Aorta (tissue), 5 donors: ENCODE measurements at regions not wholly inside any gene's neighbourhood (a gene's known extent, or its start where the extent isn't known, plus 50 kb on each side); places are given as distances from the start of the nearest gene placed in this dataset.
"Not testable (repeated sequence)": the region's sequence is repeated elsewhere in the genome, so short reads cannot be mapped to it uniquely, and the experiment has no call there.

ENCODE experiments used
- ATAC-seq: fragments of 200-7000 bp; cut with Tn5 transposase; one replicate; pipeline ENCODE4 v1.9.1; 2022; ENCODE audit warnings: moderate library complexity; ENCODE audit not compliant: low FRiP score
- DNase-seq, 2 donors: peaks; one replicate each; pipeline ENCODE4 v3.0.0-alpha.2; 2020
- H3K27ac ChIP-seq, 2 donors: one replicate each; pipeline ENCODE4 v1.5.1; 2013; ENCODE audit warnings: low read length in 2 of 2, mild to moderate bottlenecking in 2 of 2, moderate library complexity in 2 of 2, control low read depth in 1 of 2, inconsistent platforms in 1 of 2, low read depth in 1 of 2
- H3K27me3 ChIP-seq, 2 donors: one replicate each; pipeline ENCODE4 v1.6.1; 2013; ENCODE audit warnings: control low read depth in 1 of 2, low read length in 1 of 2, mild to moderate bottlenecking in 1 of 2, moderate library complexity in 1 of 2; ENCODE audit not compliant: insufficient read depth in 2 of 2, control insufficient read depth in 1 of 2
- H3K36me3 ChIP-seq, 2 donors: one replicate each; pipeline ENCODE4 v1.6.1; 2013; ENCODE audit warnings: control low read depth in 1 of 2, low read length in 1 of 2, mild to moderate bottlenecking in 1 of 2; ENCODE audit not compliant: insufficient read depth in 2 of 2, control insufficient read depth in 1 of 2
- H3K4me1 ChIP-seq, 2 donors: one replicate each; pipeline ENCODE4 v1.6.1; 2013; ENCODE audit warnings: low read length in 2 of 2, control low read depth in 1 of 2, mild to moderate bottlenecking in 1 of 2, moderate library complexity in 1 of 2; ENCODE audit not compliant: insufficient read depth in 2 of 2, control insufficient read depth in 1 of 2
- H3K4me3 ChIP-seq, 2 donors: one replicate each; pipeline ENCODE4 v1.5.1; 2013; ENCODE audit warnings: low read length in 2 of 2, control low read depth in 1 of 2, mild to moderate bottlenecking in 1 of 2
- H3K9me3 ChIP-seq: one replicate; pipeline ENCODE4 v1.6.1; 2013; ENCODE audit warnings: mild to moderate bottlenecking, low read length; ENCODE audit not compliant: control insufficient read depth
- WGBS, 2 donors: extraction: QIAGEN DNeasy Blood & Tissue Kit; methylation state at CpG; one replicate each; pipeline ENCODE4 v1.1.7; 2013; 5-methylcytosine and 5-hydroxymethylcytosine counted together
- intact Hi-C, 2 donors: fragments of 100-400 bp; cut with DNase I; formaldehyde crosslinking; loops; one replicate each; pipeline versions ENCODE4 v1.14.2 to v1.15.0; 2022
- donor health status: healthy with polysubstance abuse.
- donor health status: Bipolar disorder and iron deficiency.
- donor health status: DM: no; HTN: no; CAD: no.
- donor health status: DM: no; HTN: no; CAD: no.
- donor health status: DM: yes; HTN: yes; CAD: no.

DNA sequence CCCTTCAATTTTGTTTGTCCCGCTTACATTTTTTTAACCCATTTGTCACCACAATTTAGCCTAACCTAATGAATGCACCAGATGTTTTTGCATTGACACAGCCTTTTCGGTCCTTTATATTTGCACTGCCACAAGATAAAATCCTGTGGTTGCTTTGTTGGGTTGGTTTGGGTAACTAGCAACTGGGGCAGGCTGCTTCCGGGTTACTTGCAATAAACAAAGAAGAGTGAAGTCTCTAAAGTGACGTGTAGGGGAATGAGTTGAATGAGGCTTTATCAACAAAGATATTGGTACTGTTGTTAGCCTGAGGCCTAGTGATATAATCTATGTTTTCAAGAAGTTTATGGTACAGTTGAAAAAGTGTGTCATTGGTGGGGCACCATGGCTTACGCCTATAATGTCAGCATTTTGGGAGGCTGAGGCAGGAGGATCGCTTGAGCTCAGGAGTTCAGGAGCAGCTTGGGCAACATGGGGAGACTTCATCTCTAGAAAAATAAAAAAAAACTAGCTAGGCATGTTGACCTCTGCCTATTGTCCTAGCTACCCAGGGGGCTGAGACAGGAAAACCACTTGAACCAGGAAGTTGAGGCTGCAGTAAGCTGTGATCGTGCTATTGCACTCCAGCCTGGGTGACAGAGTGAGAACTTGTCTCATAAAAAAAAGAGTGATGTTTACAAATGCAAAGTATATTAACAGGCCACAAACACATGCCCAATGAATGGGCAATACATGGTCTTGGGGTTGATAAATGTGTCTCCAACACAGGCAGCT lies 121.8 kb downstream of the OXSM start:
- intact Hi-C loops: no loop called here
- DNase-seq (no peak), ATAC-seq (no peak)
- no peaks in the 10 kb centered on the region for H3K9me3 ChIP-seq
- H3K4me3 ChIP-seq: no peak overlapping the region
- no peaks in the 10 kb centered on the region for H3K4me1 ChIP-seq
- no peak overlapping the region for H3K27ac ChIP-seq
- 94% methylated on average over 7 of the region's 7 CpGs for WGBS, 2 donors
- no peaks in the 10 kb centered on the region for H3K36me3 ChIP-seq
- no peaks in the 10 kb centered on the region for H3K27me3 ChIP-seq

DNA sequence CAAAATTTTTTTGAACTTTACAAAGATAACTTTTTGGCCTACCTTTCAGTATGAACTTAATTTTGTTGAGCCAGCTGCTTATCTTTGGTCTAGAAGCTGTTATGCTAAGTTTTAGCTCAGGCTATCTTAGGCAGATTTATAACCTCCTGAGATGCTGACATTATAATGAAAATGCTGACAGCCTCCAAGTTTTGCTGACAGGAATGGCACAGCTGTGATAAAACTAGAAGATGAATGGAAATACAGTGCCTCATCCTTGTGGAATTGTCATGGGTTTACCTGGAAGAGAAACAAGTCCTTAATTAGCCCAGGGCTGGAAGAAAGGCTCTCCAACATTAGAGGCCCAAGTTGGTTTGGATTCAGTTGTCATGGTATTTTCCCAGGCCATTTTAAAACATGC lies 123.3 kb downstream of the OXSM start:
- Histone ChIP-seq H3K36me3 (no peaks in the 10 kb centered on the region), H3K4me1 (no peaks in the 10 kb centered on the region), H3K9me3 (no peaks in the 10 kb centered on the region), H3K4me3 (no peak overlapping the region), H3K27ac (no peak overlapping the region), H3K27me3 (no peaks in the 10 kb centered on the region)
- DNase-seq (no peak), ATAC-seq (no peak)
- intact Hi-C loops: no loop called here

DNA sequence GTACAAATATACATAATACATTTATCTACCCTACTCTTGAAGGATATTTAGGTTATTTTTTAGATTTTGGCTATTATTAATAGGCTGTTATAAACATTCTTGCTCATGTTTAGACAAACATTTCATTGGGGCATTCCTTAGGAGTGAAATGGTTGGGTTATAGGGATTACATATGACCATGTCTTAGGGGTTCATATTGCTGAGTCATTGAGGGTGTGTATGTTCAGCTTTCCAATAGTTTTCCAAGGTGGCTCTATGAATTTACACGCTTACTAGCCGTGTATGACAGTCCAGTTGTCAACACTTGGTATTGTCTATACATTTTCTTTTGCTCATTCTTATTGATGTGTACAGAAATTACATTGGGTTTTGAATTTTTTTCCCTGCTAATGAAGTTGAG lies 125.8 kb downstream of the OXSM start:
- Histone ChIP-seq H3K4me3 (no peak overlapping the region), H3K9me3 (no peaks in the 10 kb centered on the region), H3K36me3 (no peaks in the 10 kb centered on the region), H3K27me3 (no peaks in the 10 kb centered on the region), H3K27ac (no peak overlapping the region), H3K4me1 (no peaks in the 10 kb centered on the region)
- WGBS, 2 donors: 98 to 100% methylated on average over 2 of the region's 2 CpGs
- intact Hi-C loops: no loop called here
- ATAC-seq (no peak), DNase-seq (no peak)

DNA sequence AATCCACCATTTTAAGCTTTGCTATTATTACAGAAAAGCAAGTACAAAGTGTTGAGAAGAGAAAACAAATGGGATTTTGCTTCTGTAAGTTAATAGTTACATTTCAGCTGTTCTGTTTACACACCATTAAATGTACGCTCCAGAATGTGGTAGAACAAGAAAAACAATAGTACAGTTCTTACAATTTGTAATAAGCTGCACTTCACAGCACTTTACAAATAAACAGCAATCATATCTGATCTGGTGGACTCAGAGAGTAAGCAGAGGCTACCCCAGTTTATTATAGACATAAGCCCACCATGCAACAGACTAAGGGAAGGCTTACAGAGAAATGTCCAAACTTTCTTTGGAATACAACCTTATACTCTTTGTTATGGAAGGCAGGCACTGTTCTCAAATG lies 126.4 kb downstream of the OXSM start:
- Histone ChIP-seq H3K4me1 (no peaks in the 10 kb centered on the region), H3K4me3 (no peak overlapping the region), H3K36me3 (no peaks in the 10 kb centered on the region), H3K9me3 (no peaks in the 10 kb centered on the region), H3K27ac (no peak overlapping the region), H3K27me3 (no peaks in the 10 kb centered on the region)
- intact Hi-C loops: no loop called here
- 2 to 21% methylated on average over 1 of the region's 1 CpG for WGBS, 2 donors
- no peak for ATAC-seq
- no peak for DNase-seq

DNA sequence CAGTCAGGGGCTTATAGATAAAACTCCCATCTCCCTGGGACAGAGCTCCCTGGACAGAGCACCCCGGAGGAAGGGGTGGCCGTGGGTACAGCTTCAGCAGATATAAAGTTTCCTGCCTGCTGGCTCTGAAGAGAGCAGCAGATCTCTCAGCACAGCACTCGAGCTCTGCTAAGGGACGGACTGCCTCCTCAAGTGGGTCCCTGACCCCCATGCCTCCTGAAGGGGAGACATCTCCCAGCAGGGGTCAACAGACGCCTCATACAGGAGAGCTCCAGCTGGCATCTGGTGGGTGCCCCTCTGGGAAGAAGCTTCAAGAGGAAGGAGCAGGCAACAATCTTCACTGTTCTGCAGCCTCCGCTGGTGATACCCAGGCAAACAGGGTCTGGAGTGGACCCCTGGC lies 142.1 kb downstream of the OXSM start:
- WGBS, 2 donors: 90 to 93% methylated on average over 6 of the region's 6 CpGs
- H3K4me3 ChIP-seq, H3K36me3 ChIP-seq, intact Hi-C loops, H3K27ac ChIP-seq, H3K4me1 ChIP-seq, DNase-seq, ATAC-seq, H3K27me3 ChIP-seq, H3K9me3 ChIP-seq: not testable (repeated sequence)

DNA sequence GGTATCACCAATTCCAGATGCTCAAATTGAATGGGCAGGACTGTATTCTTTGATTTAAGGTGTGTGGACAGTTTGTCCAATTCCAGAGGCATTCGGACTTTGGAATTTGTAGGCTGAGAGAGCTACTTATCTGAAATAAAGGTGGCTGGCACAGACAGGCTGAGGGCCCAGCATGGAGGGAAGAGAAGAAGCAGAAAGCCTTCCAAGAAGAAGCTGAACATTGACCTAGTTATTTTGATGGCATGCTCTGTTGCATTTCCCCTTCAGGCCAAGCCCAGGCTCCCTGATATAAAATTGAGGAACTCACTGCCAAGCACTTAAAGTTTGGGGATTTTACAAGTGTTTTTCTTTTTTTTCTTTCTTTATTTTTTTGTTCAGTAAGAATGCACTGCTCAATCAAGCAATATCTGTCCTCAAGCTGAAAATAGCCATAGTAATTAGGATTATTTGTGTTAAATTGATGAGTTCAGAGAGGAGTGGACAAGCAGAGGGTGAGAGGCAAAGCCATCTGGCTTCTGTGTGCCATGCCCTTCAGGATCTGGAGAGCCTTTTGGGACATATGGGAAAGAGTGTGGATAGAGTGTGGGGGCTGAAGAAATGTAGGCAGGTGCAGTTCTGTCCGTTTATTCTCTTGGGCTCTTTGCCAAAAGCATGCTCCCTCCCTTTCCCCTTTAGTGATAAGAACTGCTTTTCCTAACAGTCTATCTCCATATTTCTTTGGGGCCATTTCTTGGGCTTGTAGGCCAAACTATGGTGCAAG lies 148.9 kb downstream of the OXSM start:
- no peaks in the 10 kb centered on the region for H3K4me1 ChIP-seq
- ATAC-seq: no peak
- H3K27ac ChIP-seq: no peak overlapping the region
- intact Hi-C loops: no loop called here
- no peak overlapping the region for H3K4me3 ChIP-seq
- no peak for DNase-seq
- no peaks in the 10 kb centered on the region for H3K27me3 ChIP-seq
- H3K36me3 ChIP-seq: no peaks in the 10 kb centered on the region
- 50 to 56% methylated on average over 2 of the region's 2 CpGs for WGBS, 2 donors
- no peaks in the 10 kb centered on the region for H3K9me3 ChIP-seq

DNA sequence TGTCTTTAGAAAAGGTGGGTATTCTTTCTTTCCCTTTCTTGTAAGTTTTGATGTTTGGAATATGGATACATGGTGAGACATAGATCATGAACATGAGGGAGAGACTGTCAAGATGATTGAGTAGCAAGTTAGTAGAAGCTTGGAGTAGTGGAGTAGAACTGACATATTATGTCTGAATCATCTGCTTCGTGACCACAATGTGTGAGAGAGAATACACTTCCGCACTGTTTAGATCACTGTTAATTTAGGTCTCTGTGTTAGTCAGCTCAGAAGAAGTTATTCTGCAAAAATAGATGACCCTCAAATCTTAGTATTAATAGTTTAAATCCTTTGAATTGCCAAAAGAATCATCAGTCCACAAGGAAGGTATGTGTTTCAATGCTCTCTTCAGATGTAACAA lies 151.0 kb downstream of the OXSM start:
- Histone ChIP-seq H3K27ac (no peak overlapping the region), H3K4me3 (no peak overlapping the region), H3K4me1 (no peaks in the 10 kb centered on the region), H3K27me3 (no peaks in the 10 kb centered on the region), H3K9me3 (no peaks in the 10 kb centered on the region), H3K36me3 (no peaks in the 10 kb centered on the region)
- 96% methylated on average over 2 of the region's 2 CpGs for WGBS, 2 donors
- DNase-seq: no peak
- no peak for ATAC-seq
- intact Hi-C loops: no loop called here

DNA sequence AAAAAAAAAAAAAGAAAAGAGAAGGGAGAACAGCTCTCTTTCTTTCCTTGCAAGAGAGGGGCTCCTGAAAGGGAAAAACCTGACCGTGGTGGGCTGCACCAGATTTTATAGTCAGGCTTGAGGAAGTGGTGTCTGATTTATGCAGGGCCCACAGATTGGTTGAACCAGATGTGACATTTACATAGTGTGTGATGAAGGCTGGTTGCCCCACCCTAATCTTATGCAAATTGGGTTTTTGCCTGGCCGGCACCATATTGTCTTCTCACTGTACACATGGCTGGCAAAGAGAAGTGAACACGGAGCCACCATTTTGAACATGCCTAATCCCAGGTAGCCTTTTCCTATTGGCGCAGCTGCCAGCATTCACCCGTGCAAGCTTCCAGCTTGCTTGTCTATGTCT lies 154.4 kb downstream of the OXSM start:
- Histone ChIP-seq H3K36me3 (no peaks in the 10 kb centered on the region), H3K27me3 (no peaks in the 10 kb centered on the region), H3K4me1 (no peaks in the 10 kb centered on the region), H3K9me3 (no peaks in the 10 kb centered on the region), H3K27ac (no peak overlapping the region), H3K4me3 (no peak overlapping the region)
- intact Hi-C loops: no loop called here
- ATAC-seq: no peak
- no peak for DNase-seq
- 95% methylated on average over 5 of the region's 5 CpGs for WGBS, 2 donors

DNA sequence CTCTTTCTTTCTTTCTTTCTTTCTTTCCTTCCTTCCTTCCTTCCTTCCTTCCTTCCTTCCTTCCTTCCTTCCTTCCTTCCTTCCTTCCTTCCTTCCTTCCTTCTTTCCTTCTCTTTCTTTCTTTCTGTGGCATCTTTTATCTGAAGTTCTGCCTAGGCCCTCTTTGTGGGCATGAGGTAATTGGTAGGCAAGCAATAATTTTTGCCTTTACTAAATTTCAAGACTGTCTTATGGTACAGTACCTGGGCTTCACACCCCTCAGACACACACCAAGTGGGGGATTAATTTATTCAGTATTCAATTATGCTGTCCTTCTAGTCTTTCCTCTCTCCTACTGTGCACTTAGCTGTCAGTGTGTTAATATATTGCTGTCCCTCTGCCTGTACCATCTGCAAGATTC lies 155.5 kb downstream of the OXSM start:
- intact Hi-C loops: no loop called here
- ATAC-seq: no peak
- DNase-seq: no peak

More for the DNA sequence above, 155.5 kb downstream of the OXSM start:
- H3K36me3 ChIP-seq: no peaks in the 10 kb centered on the region
- no peaks in the 10 kb centered on the region for H3K4me1 ChIP-seq
- H3K9me3 ChIP-seq: no peaks in the 10 kb centered on the region
- H3K4me3 ChIP-seq: no peak overlapping the region
- no peaks in the 10 kb centered on the region for H3K27me3 ChIP-seq
- H3K27ac ChIP-seq: no peak overlapping the region
